Stimulated activated CD8-positive, alpha-beta memory T cell treated with anti-CD3 and anti-CD28 coated beads, Interleukin-15, amount 100 ng/mL, for 1 hour (primary cell): ENCODE measurements at regions not wholly inside any gene's neighbourhood (a gene's known extent, or its start where the extent isn't known, plus 50 kb on each side); places are given as distances from the start of the nearest gene placed in this dataset.

Source experiments
- DNase-seq: peaks from one replicate; pipeline ENCODE4 v3.0.0-alpha.2; 2020; ENCODE audit warnings: low read depth

DNA sequence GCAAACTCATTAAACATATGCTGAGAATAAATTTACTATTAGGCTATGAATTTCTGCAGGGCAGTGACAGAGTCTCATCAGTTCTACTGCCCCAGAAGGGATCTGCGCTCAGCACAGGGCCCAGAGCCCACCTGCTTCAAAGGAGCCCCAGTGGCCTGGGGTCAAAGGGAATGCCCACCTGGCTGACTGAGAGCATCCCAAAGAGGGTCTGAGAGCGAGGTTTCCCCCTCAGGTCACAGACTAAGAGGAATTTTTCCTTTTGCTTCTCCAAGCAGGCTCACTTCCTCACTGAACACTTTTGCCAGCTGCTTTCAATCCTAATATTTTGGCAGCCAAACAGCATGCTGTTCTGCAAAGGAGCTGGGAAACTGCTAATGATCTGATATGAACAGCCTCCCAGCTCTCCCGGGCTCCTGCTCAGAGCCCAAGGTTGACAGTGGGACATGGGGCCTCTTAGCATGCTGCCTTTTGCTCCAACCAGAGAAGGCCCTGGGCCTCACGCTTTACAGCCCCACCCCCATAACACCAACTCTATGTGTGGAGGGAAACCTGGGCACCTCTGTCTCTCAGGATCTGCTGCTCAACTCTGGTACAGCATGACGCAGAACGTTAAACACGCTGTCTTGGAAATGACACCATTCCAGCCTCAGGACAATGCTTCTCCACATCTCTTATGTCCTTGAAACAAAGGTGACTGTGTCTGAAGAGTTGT is 70.7 kb upstream of the SYT6 start:
- no peak for DNase-seq

DNA sequence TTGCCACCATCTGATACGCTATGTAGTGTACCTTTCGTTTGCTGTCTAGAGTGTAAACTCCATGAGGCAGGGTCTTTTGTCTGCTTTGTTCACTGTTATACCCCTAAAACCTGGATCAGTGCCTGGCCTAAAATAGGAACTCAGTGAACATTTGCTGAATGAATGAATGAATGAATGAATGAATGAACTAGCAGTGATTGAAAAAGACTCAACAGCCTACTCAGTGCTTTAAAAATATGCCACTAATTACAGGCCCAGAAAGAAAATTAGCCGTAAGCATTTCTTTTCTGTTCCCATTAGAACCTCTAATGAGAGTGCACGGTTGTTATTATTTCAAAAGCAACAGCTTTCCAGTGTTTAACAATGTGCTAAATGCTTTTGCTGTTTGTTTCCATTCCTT is 69.3 kb upstream of the SYT6 start:
- no peak for DNase-seq

DNA sequence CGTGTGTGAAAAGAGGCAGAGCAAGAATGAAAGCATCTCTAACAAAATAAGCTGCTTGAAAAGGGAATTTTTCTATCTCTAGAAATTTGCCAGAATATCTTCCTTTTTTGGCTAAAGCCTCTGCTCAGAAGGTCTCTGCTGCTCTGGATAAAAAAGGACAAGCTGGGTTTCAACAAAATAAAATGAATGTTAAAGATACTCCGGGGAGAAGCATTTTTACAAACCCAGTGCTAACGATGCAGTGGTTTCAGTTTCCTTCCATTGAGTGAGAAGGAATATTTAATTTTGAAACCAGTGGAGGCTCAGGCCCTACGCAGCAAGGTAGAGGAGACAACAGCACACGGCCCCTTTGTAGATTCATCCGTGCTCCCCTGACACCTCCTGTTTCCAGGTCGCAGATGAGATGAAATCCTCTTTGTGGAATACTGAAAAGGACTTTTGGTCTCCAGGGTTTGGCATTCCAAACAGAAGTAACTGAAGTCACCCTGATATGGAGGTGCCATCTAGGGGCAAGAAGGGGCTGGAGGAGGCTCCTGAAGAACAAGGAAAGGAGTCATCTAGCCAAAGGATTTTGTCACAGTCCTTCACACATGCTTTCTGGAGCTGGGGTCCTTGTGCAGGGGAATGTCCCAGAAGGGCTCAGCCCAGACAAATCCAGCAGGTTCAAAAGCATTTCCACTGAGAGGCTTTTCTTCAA is 65.7 kb upstream of the SYT6 start:
- no peak for DNase-seq

DNA sequence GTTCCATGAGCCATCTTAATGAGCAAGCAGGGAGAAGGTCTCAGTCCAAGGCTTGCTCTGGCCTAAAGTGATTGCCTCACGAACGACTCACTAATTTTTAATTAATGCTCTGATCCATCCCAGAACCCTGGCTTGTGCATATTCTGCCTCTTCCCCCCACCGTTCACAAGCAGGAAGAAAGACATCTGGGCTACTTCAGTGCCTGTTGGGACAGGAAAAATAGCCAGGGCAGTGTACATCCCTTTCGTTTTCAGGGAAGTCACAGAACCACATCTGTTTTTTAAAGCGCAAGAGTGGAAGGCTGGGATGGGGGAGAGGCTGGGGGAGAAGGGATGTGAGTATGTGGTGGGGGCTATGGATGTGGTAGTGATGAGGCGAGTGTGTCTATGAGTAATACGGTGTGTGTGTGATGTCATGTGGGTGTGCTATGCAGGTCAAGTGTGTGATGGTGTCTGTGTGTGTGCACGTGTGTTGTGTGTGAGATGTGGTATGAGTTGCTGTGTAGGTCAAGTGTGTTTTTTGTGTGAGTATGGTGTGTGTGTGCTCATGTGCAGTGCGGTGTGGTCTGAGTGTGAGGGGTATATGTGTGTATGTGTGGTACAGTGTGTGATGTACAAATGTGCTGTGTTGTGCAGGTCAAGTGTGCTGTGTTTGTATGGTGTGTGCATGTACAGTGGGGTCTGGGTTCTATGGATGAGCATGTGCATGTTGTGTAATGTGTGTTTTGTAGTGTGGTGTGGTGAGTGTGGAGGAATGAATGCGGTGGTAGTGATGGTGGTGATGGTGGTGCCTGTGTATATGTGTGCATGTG is 64.9 kb upstream of the SYT6 start:
- no peak for DNase-seq

DNA sequence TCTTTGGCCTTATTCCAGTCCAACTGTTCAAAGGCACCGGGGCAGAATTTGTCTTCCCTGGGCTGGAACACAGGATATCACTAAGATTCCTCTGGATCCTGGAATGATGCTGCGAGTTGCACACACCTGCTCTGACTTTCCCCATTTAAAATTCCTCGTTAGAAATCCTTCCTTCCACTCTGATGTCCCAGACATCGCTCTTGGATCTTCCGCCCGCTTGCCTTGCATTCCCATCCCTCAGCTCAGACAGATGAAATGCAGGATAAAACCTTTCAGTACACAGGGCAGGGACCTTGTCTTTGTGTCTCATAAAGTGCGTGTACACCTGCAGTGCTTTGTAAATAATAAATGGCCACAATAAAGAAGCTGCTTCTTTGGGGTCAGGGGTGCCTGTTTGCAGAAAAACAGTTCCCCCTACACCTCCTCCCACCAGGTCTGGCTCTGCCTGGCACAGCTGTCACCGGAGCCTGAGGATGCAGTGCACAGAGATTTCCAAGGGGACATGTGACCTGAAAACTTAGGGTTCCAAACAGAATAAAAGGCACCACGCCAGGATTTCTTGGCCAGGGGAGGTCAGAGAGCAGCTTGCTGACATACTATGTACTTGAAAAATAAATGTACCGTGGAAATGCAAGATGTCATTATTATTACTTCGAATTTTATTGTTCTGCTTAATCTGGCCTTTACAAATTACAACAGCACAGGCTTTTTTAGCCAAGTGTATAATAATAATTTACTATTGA is 62.9 kb upstream of the SYT6 start:
- DNase-seq, result no peak

DNA sequence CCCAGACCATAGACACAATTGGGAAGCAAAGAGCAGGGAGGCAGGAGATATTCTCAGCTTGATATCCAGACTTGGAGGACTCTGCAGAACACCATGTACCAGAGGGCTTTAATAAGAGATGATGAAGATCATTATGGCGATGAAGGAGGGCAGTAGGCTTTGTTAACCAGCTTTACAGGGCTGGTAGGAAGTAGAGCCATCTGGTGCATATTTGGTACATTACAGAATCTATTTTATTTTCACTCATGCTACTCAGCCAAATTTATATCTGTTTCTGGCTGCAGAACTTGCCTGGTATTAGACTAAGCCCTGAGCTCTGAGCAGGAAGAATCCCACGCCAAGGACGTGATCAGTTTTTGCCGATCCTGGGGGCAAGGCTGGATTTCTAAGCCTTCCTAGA is 61.8 kb upstream of the SYT6 start:
- no peak for DNase-seq

DNA sequence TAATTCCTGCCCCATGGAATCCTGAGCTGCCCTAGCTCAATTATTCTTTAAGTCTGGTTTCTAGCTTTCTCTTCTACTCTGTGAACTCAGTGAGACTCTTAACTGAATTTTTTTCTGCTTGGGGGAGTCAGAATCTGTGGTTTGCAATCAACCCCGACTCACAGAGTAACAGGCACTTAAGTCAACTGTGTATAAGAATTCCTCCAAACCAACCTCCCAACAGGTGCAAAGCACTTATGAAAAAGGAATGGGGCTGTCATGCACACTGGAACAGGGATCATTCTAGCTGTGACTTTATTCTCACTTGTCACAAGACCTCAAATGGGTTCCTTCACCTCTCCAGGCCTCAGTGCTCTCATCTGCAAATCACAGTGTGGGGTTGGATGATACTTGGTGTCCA is 60.3 kb upstream of the SYT6 start:
- DNase-seq, result no peak

DNA sequence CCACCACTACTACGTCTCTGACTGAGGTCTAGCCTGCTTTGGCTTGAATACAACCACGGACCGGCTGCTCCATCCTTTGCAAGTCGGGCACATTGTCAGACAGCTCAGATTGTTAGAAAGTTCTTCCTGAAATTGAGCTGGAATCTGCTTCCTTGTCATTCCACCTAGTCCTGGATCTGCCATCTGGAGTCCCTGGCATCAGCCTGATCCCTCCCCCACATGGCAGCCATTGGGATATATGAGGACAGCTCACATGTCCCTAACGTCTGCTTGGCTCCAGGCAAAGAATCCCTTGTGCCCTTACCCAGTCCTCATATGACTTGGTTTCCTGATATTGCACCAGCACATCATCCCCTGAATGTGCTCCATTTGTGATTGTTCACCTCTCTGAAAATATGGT is 56.3 kb upstream of the SYT6 start:
- DNase-seq, result no peak

DNA sequence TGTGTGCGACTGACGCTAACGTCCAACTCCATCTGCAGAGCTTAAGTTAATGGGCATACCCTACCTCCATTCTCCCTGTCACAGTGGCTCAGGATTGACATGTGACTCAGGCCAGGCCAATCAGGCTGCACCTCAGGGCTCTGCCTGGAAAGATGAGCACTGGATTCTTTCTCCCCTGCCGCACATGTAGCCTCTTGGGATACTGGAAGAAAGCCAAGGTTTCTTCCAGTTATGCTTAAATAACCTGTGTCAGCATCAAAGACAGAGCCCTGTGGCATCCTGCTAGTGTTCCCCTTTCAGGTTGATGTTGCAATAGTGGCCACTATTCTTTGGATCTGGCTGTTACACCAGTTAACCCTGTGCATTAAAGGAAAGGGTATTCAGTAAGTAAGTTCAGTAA is 55.0 kb upstream of the SYT6 start:
- no peak for DNase-seq

DNA sequence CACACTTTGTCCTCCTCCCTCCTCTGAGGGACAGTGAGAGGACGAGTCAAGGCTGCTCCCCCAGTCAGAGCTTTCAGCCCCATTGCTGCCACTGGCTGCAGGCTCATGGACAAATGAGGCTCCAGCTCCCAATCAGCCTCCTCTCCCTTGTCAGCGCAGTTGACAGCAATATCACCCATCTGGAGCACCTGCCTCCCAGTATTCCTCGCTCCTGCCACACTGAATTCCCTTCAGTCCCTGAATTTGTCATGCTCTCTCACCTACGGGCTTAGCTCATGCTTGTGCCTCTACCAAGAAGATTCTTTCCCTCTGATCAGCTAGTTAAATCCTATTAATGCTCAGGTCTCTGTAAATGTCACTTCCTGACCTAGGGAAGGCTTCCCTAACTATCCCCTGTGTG is 54.4 kb upstream of the SYT6 start:
- no peak for DNase-seq

DNA sequence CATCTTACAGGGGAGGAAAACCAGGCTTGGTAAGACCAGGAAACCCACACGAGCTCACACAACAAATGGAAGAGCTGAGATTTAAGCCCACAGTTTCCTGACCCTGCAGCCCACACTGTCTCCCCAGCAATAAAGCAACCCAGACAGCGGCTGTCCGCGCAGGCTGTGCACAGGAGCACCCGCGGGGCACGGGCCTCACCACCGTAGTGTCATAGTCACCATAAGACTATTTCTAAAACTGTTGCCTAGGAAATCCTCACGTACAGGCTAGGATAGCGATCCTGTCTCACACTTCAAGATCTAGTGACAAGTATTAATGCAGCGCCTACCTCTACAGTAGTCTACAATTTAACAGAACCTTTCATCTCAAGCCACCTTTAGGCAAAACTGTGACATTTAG is 54.0 kb upstream of the SYT6 start:
- DNase-seq, result no peak

DNA sequence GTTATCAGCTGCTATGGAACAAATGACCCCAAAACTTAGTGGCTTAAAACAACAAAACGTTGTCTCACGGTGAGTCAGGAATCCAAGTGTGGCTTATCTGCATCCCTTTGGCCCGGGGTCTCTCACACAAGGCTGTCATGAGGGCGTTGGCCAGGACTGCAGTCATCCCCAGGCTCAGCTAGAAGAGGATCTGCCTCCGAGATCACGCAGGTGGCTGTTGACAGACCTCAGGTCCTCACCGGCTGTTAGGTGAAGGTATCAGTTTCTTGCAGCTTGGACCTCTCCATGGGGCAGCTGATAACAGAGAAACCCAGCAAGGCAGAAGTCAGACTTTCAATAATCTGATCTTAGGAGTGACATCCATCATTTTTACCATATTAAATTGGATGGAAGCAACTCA is 52.7 kb upstream of the SYT6 start:
- no peak for DNase-seq

DNA sequence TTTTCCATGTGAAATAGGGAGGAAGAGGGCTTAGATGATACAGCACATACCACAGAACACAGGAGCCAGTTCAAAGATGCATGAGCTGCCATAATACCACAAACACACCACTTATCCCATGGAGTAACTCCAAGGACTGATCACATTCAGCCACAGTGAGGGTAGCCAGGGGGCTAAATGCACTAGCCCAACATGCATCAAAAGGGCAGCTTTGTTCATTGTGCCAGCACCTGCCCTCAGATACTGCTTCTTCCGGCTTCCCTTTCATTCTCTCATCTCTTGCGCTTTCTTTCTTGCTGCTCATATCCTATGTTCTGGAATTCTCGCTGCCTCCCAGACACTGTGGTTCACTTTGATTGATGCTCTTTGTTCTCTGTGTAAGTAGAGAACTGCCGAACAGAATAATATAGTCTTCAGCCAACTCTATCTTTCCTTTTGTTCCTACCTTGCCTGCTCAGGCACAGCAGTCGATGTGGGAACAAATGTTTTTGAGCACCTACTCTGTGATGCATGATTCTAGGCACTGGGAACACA is 50.0 kb upstream of the SYT6 start:
- no peak for DNase-seq
